ENCODE measurements at regions not wholly inside any gene's neighbourhood (a gene's known extent, or its start where the extent isn't known, plus 50 kb on each side); places are given as distances from the start of the nearest gene placed in this dataset.

DNA sequence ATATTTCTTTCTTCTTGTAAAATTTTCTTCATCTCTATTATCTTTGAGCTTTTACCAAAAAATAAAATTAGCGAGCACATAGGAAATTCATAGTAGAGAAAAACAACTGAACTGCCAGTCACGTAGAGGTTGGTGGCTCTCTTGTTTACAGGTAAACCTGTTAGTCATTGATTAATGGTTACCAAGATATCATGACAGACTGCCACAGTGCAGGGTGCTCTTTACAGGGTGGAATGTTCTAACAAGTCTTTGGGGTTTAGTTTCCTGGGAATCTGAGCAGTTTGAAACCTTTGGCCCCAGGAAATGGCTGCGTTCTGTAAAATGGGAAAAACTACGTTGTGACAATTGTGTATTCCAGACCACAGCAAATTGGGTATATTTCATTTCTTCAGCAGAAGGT is 407.3 kb upstream of the ADARB2 start:
- in situ Hi-C loops (cut with MboI; ENCODE audit: low sequenced_read_pairs): no loop called here

- in situ Hi-C loops (cut with MboI; ENCODE audit: low sequenced_read_pairs): no loop called here
Measured at GRCh38 chr10:2143213-2143835, 406.0 kb upstream of the ADARB2 start.

- in situ Hi-C loops (cut with MboI; ENCODE audit: low sequenced_read_pairs): no loop called here
Measured at GRCh38 chr10:2139746-2140145, 402.4 kb upstream of the ADARB2 start.

- in situ Hi-C loops (cut with MboI; ENCODE audit: low sequenced_read_pairs): no loop called here
Measured at GRCh38 chr10:2137549-2138174, 400.3 kb upstream of the ADARB2 start.

DNA sequence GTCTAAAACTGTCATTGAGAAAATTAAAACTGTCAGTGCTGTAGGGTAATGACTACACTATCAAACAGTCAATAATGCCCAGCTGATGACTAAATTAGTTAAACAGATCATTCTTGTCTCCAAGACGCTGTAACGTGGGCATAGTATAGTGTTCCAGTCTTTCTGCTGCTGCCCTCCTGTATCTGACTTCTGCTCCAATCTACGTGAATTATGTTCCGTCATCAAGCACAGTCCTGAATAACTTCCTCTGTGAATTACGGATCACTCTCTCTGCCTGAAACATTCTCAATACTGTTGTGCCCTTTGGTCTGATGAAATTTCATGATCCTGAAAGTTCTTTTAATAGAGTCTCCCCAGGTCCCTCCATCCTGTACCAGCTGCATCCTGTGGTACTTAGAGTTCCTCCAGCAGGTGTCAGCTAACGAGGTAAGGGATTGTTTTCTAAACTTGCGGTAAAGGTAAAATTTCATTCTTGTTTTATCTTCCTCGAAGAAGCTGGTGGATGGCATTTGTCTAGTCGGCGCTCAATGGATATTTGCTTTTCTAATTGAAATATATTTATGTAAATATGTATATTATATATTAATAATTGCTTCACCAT is 393.5 kb upstream of the ADARB2 start:
- in situ Hi-C loops (cut with MboI; ENCODE audit: low sequenced_read_pairs): no loop called here

DNA sequence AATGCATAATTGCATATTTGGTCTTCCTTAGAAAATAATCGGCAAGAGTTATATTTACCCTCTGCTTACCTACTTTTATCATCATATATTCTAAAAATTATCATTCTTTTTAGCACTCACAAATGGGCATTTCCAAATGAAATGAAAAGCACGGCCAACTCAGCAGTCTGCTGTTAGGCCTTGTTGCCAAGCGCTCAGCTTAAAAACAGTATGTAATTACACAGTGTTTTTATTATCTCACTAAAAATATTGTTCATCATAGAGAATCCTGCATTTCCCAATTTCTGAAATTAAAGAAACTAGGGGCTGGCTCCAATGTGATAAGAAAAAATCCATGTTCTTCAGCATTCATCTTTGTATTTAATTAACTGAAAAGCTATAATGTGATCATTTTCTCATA is 391.7 kb upstream of the ADARB2 start:
- in situ Hi-C loops (cut with MboI; ENCODE audit: low sequenced_read_pairs): no loop called here

DNA sequence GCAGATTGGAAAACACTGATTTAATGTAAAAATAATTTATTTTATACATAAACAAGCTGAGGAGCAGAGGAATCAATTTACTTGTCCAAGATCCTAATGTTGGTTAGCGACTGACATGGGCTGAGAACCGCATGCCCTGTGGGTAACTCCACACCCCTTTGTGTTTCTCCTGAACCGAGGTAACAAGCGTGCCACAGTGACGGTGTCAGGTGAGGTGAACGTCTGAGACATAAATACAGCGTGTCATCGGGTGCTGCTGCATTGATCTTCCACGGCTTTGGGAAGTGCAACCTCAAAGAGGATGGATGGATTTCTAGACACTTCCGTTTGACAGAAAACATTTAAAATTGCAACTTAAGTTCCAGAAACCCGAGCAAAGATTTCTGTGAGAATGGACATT is 386.8 kb upstream of the ADARB2 start:
- in situ Hi-C loops (cut with MboI; ENCODE audit: low sequenced_read_pairs): no loop called here

- in situ Hi-C loops (cut with MboI; ENCODE audit: low sequenced_read_pairs): no loop called here
Measured at GRCh38 chr10:2122431-2123124, 385.3 kb upstream of the ADARB2 start.

- in situ Hi-C loops (cut with MboI; ENCODE audit: low sequenced_read_pairs): no loop called here
Measured at GRCh38 chr10:2121929-2122328, 384.6 kb upstream of the ADARB2 start.

GRCh38 chr10:2121315-2121714 is 384.0 kb upstream of the ADARB2 start:
- in situ Hi-C loops (cut with MboI; ENCODE audit: low sequenced_read_pairs): no loop called here

- in situ Hi-C loops (cut with MboI; ENCODE audit: low sequenced_read_pairs): no loop called here
Measured at GRCh38 chr10:2120746-2121145, 383.4 kb upstream of the ADARB2 start.

DNA sequence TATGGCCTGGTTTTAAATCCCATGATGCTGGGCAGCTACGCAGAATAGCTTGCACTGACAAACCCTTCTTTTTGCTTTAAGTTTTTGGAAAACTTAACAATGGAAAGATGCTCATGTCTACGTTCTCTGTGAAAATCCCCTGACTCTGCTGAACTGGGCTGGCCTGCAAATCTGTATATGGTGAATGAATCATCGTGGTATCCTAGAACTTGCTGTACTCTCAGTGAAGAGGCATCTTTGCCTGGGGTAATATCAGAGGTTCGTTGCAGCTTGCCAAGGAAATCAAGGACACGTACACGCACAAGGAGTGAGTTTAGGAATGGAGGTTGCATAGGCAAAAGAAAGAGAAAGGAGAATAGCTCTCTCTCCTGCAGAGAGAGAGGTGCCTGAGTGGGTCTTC is 382.0 kb upstream of the ADARB2 start:
- in situ Hi-C loops (cut with MboI; ENCODE audit: low sequenced_read_pairs): no loop called here

GRCh38 chr10:2118201-2118600 is 380.9 kb upstream of the ADARB2 start:
- in situ Hi-C loops (cut with MboI; ENCODE audit: low sequenced_read_pairs): no loop called here

GRCh38 chr10:2117641-2118040 is 380.3 kb upstream of the ADARB2 start:
- in situ Hi-C loops (cut with MboI; ENCODE audit: low sequenced_read_pairs): no loop called here

- in situ Hi-C loops (cut with MboI; ENCODE audit: low sequenced_read_pairs): no loop called here
Measured at GRCh38 chr10:2111965-2112364, 374.6 kb upstream of the ADARB2 start.

DNA sequence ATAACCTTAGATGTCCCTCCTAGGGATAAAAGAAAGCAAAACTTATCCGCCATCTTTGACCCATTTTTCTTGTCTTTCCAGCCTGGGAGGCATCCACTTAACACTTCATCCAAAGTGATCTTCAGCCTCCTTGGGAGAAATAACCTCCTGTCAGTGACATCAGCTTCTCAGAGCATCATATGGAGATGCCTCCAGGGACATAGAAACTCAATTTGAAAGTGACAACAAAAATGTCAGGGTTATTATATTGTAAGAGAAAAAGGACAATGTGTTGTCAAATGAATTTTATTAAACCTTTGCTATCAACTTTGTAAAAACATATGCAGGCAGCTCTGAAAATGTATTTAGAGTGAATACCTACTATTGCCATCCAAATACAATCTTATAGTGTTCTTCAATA is 371.2 kb upstream of the ADARB2 start:
- in situ Hi-C loops (cut with MboI; ENCODE audit: low sequenced_read_pairs): no loop called here

DNA sequence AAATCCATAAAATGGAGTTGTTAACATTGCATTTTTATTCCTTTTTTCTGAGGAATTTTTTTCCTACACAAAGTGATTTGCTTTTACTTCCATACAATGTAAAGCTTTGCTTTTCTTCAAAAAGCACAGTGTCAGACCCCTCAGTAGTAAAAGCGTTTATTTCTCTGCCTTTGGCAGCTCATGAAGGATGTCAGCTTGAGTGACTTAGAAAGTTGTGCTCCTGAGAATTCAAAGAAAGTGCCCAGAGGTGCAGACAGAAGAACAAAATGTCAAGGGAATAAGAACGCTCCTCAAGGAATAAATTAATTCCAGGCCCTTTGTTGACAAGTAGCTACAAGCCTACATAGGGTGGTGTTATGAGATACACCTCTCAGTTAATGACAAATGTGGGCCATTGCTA is 369.3 kb upstream of the ADARB2 start:
- in situ Hi-C loops (cut with MboI; ENCODE audit: low sequenced_read_pairs): no loop called here

DNA sequence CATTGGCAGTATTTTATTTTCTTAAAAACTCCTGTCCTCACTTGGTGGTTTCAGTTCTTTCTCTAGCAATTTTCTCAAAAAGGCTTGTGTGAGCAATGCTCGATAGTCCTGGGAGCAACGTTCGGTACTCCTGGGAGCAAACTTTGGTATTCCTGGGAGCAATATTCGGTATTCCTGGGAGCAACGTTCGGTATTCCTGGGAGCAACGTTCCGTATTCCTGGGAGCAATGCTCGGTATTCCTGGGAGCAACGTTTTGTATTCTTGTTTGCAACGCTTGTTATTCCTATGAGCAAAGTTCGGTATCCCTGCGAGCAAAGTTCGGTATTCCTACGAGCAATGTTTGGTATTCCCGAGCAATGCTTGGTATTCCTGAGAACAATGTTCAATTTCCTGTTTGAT is 362.0 kb upstream of the ADARB2 start:
- in situ Hi-C loops (cut with MboI; ENCODE audit: low sequenced_read_pairs): no loop called here

- in situ Hi-C loops (cut with MboI; ENCODE audit: low sequenced_read_pairs): no loop called here
Measured at GRCh38 chr10:2097937-2098336, 360.6 kb upstream of the ADARB2 start.

- in situ Hi-C loops (cut with MboI; ENCODE audit: low sequenced_read_pairs): no loop called here
Measured at GRCh38 chr10:2094171-2094570, 356.8 kb upstream of the ADARB2 start.

DNA sequence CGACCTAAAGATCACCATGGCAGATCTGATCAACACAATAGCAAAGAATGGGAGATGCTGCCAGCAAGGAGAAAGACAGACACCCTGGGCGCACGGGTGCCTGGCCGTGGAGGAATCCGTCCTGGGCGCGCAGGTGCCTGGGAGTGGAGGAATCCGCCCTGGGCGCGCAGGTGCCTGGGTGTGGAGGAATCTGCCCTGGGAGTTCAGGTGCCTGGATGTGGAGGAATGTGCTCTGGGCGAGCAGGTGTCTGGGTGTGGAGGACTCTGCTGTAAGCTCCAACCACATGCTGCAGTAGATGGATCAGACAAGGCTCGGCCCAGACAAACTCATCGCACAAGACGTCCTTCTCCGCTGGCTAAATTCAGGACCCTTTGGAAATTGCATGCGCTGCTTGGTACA is 346.3 kb upstream of the ADARB2 start:
- in situ Hi-C loops (cut with MboI; ENCODE audit: low sequenced_read_pairs): no loop called here

- in situ Hi-C loops (cut with MboI; ENCODE audit: low sequenced_read_pairs): no loop called here
Measured at GRCh38 chr10:2081501-2081900, 344.2 kb upstream of the ADARB2 start.
